ENCODE measurements at regions not wholly inside any gene's neighbourhood (a gene's known extent, or its start where the extent isn't known, plus 50 kb on each side); places are given as distances from the start of the nearest gene placed in this dataset.

- FAIRE-seq: no peak
- no peaks in the 10 kb centered on the region for H3K9me3 ChIP-seq (ENCODE audit: control insufficient read depth, low read depth, low read length)
- dilution Hi-C loops (cut with MboI; ENCODE audit: extremely low pct_ligation_motif_present, low sequenced_read_pairs): no loop called here
- DNase-seq (ENCODE audit: low read depth, low spot score): no peak
- H4K20me1 ChIP-seq (ENCODE audit: control insufficient read depth, extremely low read depth, insufficient read depth, low read length): no peaks in the 10 kb centered on the region
- no peak overlapping the region for H2AFZ ChIP-seq (ENCODE audit: control insufficient read depth, low read length)
- no peaks in the 10 kb centered on the region for H3K79me2 ChIP-seq (ENCODE audit: control insufficient read depth, insufficient read depth, low read length)
- no peak overlapping the region for H3K9ac ChIP-seq (ENCODE audit: control insufficient read depth, extremely low read depth, insufficient read depth, low read length)
- no peaks in the 10 kb centered on the region for H3K36me3 ChIP-seq (ENCODE audit: control insufficient read depth in 2 of 2, extremely low read depth in 1 of 2, insufficient read depth in 2 of 2, low read length in 2 of 2)
- no peak overlapping the region for H3K4me3 ChIP-seq (ENCODE audit: control insufficient read depth in 2 of 3, extremely low read depth in 1 of 3, insufficient read depth in 2 of 3, low read depth in 1 of 3, low read length in 3 of 3)
- H3K9me1 ChIP-seq (ENCODE audit: control insufficient read depth, extremely low read depth, insufficient read depth, low read length): no peaks in the 10 kb centered on the region
- no peak overlapping the region for H3K27ac ChIP-seq (ENCODE audit: control insufficient read depth, insufficient read depth, low read length)
- no peak overlapping the region for H3K4me2 ChIP-seq (ENCODE audit: control insufficient read depth, extremely low read depth, insufficient read depth, low read depth, low read length)
- TF ChIP-seq, protein P1, sequence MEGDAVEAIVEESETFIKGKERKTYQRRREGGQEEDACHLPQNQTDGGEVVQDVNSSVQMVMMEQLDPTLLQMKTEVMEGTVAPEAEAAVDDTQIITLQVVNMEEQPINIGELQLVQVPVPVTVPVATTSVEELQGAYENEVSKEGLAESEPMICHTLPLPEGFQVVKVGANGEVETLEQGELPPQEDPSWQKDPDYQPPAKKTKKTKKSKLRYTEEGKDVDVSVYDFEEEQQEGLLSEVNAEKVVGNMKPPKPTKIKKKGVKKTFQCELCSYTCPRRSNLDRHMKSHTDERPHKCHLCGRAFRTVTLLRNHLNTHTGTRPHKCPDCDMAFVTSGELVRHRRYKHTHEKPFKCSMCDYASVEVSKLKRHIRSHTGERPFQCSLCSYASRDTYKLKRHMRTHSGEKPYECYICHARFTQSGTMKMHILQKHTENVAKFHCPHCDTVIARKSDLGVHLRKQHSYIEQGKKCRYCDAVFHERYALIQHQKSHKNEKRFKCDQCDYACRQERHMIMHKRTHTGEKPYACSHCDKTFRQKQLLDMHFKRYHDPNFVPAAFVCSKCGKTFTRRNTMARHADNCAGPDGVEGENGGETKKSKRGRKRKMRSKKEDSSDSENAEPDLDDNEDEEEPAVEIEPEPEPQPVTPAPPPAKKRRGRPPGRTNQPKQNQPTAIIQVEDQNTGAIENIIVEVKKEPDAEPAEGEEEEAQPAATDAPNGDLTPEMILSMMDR (optimal IDR thresholded peaks at IDR 0.05 in 1 of 3, IDR thresholded peaks at IDR 0.05 in 1 of 3, conservative IDR thresholded peaks at IDR 0.05 in 1 of 3; ENCODE audit: extremely low read depth in 1 of 3, insufficient read depth in 2 of 3, low read length in 3 of 3): no peak
- TF ChIP-seq EZH2 (IDR thresholded peaks at IDR 0.05; ENCODE audit: low read length): no peak
- H3K4me1 ChIP-seq (ENCODE audit: control insufficient read depth, extremely low read depth, insufficient read depth, low read length): peaks cover 5% of the 10 kb centered on the region
- H3K27me3 ChIP-seq (ENCODE audit: control insufficient read depth, extremely low read depth, insufficient read depth, low read length): peaks cover 70% of the 10 kb centered on the region
Observed at GRCh38 chr15:69599271-69599670, 146.7 kb downstream of the RPLP1 start.

GRCh38 chr15:69600556-69601085, 148.0 kb downstream of the RPLP1 start:
- H3K27ac ChIP-seq (ENCODE audit: control insufficient read depth, insufficient read depth, low read length): no peak overlapping the region
- no peak overlapping the region for H3K4me2 ChIP-seq (ENCODE audit: control insufficient read depth, extremely low read depth, insufficient read depth, low read depth, low read length)
- H3K9ac ChIP-seq (ENCODE audit: control insufficient read depth, extremely low read depth, insufficient read depth, low read length): no peak overlapping the region
- H3K4me3 ChIP-seq (ENCODE audit: control insufficient read depth in 2 of 3, extremely low read depth in 1 of 3, insufficient read depth in 2 of 3, low read depth in 1 of 3, low read length in 3 of 3): no peak overlapping the region
- H3K36me3 ChIP-seq (ENCODE audit: control insufficient read depth in 2 of 2, extremely low read depth in 1 of 2, insufficient read depth in 2 of 2, low read length in 2 of 2): no peaks in the 10 kb centered on the region
- no peaks in the 10 kb centered on the region for H3K79me2 ChIP-seq (ENCODE audit: control insufficient read depth, insufficient read depth, low read length)
- FAIRE-seq (no peak), DNase-seq (ENCODE audit: low read depth, low spot score) (no peak)
- peaks cover 66% of the 10 kb centered on the region for H3K27me3 ChIP-seq (ENCODE audit: control insufficient read depth, extremely low read depth, insufficient read depth, low read length)
- no peak overlapping the region for H2AFZ ChIP-seq (ENCODE audit: control insufficient read depth, low read length)
- no peaks in the 10 kb centered on the region for H3K9me1 ChIP-seq (ENCODE audit: control insufficient read depth, extremely low read depth, insufficient read depth, low read length)
- dilution Hi-C loops (cut with MboI; ENCODE audit: extremely low pct_ligation_motif_present, low sequenced_read_pairs): no loop called here
- no peaks in the 10 kb centered on the region for H3K4me1 ChIP-seq (ENCODE audit: control insufficient read depth, extremely low read depth, insufficient read depth, low read length)
- TF ChIP-seq, protein P1 (optimal IDR thresholded peaks at IDR 0.05 in 1 of 3, IDR thresholded peaks at IDR 0.05 in 1 of 3, conservative IDR thresholded peaks at IDR 0.05 in 1 of 3; ENCODE audit: extremely low read depth in 1 of 3, insufficient read depth in 2 of 3, low read length in 3 of 3): no peak
- TF ChIP-seq EZH2 (IDR thresholded peaks at IDR 0.05; ENCODE audit: low read length): no peak
- H4K20me1 ChIP-seq (ENCODE audit: control insufficient read depth, extremely low read depth, insufficient read depth, low read length): no peaks in the 10 kb centered on the region
- H3K9me3 ChIP-seq (ENCODE audit: control insufficient read depth, low read depth, low read length): no peaks in the 10 kb centered on the region

All from keratinocyte (primary cell).